ENCODE measurements at regions not wholly inside any gene's neighbourhood (a gene's known extent, or its start where the extent isn't known, plus 50 kb on each side); places are given as distances from the start of the nearest gene placed in this dataset.
"Not testable (repeated sequence)": the region's sequence is repeated elsewhere in the genome, so short reads cannot be mapped to it uniquely, and the experiment has no call there.

GRCh38 chr5:122600924-122601323 is 174.0 kb upstream of the SNX2 start:
- DNase-seq (ENCODE audit: low spot score), result no peak

DNA sequence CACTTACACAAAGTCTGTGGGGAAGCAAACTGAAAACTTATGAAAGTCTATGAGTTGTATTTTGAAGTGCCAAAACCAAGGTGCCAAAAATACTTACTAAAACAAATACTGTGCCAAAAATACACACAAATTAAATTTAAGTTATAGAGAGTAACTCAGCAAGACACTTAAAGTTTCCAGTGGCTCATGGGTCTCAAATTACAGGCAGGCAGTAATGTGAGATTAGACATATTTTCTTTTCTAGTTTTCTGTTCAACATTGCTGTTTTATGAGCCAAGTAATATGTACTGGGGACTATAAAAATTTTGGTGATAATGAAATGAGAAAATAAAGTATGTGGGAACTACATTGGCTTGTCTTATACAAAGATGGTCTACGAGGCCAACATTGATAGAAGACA is 172.2 kb upstream of the SNX2 start:
- no peak for DNase-seq (ENCODE audit: low spot score)

DNA sequence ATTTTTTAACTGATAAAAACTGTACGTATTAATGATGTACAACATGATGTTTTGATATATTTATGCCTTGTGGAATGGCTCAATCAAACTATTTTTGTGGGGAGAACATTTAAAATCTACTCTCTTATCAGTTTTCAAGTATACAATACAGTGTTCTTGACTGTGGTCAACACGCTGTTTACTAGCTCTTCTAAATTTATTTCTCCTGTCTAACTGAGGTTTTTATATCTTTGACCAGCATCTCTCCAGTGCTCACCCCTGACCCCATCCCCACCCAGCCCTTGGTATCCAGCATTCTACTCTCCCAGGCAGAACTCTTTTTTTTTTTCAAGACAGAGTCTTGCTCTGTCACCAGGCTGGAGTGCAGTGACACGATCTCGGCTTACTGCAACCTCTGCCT is 169.6 kb upstream of the SNX2 start:
- DNase-seq (ENCODE audit: low spot score), result no peak

- no peak for DNase-seq (ENCODE audit: low spot score)
These were observed 167.1 kb upstream of the SNX2 start for GRCh38 chr5:122607818-122608217.

DNA sequence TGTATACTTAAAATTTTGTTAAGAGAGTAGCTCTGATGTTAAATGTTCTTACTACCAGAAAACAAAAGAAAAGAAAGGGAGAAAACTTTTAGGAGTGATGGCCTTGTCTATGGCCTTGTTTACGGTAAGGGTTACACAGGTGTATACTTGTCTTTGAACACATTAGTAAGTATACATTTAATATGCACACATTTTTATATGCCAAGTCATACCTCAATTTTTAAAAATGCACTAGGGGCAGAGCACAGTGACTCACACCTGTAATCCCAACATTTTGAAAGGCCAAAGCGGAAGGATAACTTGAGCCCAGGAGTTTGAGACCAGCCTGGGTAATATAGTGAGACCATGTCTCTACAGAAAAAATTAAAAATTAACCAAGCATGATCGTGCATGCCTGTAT is 166.7 kb upstream of the SNX2 start:
- no peak for DNase-seq (ENCODE audit: low spot score)

- no peak for DNase-seq (ENCODE audit: low spot score)
These were observed 163.5 kb upstream of the SNX2 start for GRCh38 chr5:122611406-122611805.

GRCh38 chr5:122612901-122613300 is 162.0 kb upstream of the SNX2 start:
- no peak for DNase-seq (ENCODE audit: low spot score)

DNA sequence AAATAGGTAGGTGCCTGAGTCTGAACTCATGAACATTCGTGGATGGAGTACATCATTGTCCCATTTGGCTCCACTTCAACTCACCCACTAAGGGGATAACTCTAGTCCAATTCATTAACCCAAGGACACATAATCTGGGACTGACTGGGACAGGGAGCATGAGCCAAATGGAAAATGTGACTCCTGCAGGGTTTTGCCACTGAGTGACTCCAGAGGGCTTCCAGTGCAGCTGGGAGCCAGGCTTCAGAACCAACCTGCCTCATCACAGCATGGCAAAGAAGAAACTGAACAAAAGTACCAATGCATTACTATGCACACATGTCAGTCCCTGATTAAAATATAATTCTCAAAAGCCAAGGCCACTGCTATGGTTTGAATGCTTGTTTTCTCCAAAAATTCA is 159.7 kb upstream of the SNX2 start:
- no peak for DNase-seq (ENCODE audit: low spot score)

DNA sequence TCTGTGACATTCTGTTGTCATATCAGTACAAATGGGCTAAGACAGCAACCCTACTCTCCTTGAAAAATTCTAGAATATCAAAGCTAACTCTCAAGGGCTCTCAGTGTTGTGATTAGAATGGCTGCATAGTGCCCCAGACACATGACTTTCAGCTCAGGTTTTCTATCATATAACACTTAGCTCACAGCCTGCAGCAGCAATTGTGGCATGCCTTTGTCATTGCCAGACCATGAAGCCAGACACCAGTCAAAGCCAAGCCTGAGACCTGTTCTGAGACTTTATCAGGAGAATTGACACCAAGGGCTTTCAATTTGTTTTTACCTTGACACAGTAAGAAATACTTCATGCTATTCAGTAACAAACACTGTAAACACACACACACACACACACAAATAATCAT is 159.0 kb upstream of the SNX2 start:
- no peak for DNase-seq (ENCODE audit: low spot score)

GRCh38 chr5:122618046-122618445 is 156.8 kb upstream of the SNX2 start:
- not testable (repeated sequence) for DNase-seq (ENCODE audit: low spot score)

- not testable (repeated sequence) for DNase-seq (ENCODE audit: low spot score)
These were observed 154.1 kb upstream of the SNX2 start for GRCh38 chr5:122620768-122621167.

- DNase-seq (ENCODE audit: low spot score), result not testable (repeated sequence)
These were observed 146.2 kb upstream of the SNX2 start for GRCh38 chr5:122628714-122629113.

DNA sequence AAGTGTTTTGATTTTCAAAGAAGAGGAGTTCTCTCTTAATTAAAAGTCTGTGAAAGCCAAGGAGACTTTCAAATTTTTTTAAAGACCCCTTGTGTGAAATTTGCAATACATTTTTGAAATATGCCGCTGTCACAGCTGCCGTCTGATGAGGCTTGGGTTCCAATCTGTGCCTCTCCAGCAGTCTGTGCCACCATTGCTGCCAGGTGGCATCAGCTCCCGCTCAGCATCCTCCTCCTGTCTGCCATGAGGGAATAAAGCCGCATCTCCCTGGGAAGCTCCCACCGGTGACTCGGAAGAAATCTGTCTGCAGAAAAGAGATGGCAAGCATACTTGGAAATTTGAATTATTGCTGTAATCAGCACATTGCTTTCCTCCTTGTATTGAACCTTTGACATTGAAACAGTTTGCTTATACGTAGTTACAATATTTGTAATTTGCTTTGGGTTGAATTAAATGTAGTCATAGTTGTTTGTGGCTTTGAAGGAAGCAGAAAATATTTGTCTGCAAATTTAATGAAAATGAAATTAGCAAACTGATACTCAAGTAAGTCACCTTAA is 145.7 kb upstream of the SNX2 start:
- peak; percentile 4 for DNase-seq (ENCODE audit: low spot score)

GRCh38 chr5:122638581-122638980 is 136.3 kb upstream of the SNX2 start:
- DNase-seq (ENCODE audit: low spot score), result no peak

DNA sequence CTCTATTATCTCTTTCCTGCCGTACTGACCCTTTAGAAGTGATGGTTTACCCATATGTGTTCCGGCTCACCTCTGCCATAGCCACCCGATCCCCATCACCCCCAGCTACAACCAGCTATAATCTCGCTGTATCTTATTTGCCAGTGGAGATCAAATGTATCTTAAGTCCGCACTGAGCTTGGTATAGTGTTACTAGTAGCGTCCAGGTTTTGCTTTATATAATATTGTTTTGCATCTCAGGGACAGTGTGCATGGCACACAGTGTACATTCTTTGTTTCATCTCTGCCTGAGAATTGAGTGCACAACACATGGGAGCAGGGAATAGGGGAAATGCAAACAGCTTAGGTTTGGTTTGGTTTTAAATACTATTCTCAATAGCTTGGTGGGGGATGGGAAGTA is 135.8 kb upstream of the SNX2 start:
- DNase-seq (ENCODE audit: low spot score), result no peak

DNA sequence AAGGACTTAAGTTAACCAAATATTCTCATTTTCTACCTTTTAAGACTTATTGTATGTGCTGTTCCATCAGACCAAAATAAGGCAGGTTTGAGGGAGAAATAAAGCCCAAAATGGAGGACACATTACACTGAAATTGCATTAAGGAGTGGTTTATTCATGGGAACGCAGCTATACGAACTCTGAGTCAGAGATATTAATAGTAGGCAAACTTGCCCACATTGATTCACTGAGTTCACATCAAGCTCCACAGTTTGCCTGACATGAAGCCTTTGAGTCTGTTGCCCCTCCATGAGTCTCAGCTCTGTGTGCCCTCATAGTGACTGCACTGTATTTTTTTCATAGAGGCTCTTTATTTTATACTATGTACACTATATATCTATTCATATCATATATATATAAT is 135.0 kb upstream of the SNX2 start:
- no peak for DNase-seq (ENCODE audit: low spot score)

GRCh38 chr5:122649080-122649479 is 125.8 kb upstream of the SNX2 start:
- no peak for DNase-seq (ENCODE audit: low spot score)

GRCh38 chr5:122653087-122654017 is 121.5 kb upstream of the SNX2 start:
- no peak for DNase-seq (ENCODE audit: low spot score)

DNA sequence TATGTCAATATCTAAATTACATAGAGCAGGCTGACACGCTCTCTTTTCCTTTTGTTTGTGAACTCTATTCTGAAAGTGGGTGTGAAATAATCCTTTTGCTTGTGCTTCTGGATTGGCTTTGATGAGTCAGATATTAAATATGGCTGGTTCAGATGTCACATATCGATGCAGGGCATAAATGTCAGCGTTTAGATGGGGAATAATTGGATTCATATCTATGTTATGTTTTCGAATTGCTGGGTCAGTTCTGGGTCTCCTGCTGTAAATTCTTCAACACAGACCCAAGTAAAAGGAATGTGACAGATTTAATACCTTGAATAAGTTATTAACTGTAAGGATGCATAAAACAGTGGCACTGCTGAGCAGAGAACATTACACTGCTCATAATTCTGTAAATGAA is 118.7 kb upstream of the SNX2 start:
- no peak for DNase-seq (ENCODE audit: low spot score)

DNA sequence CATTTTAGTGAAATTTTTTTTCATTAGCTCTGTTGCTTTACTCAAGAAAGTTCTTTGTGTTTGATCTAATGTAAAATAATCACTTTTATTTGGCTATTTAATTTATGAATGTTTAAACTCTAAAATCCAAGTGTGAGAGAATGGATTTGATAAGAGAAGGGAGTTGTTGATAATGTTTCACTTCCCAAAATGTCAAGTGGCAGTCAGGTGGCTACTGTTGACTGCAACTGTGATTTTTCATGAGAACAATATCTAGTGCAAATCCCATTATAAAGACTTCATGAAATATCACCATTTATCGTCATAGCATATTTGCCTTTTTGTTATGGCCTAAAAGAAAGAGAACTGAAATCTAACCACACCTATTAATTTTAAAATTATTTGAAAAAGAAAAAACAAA is 118.3 kb upstream of the SNX2 start:
- no peak for DNase-seq (ENCODE audit: low spot score)

DNA sequence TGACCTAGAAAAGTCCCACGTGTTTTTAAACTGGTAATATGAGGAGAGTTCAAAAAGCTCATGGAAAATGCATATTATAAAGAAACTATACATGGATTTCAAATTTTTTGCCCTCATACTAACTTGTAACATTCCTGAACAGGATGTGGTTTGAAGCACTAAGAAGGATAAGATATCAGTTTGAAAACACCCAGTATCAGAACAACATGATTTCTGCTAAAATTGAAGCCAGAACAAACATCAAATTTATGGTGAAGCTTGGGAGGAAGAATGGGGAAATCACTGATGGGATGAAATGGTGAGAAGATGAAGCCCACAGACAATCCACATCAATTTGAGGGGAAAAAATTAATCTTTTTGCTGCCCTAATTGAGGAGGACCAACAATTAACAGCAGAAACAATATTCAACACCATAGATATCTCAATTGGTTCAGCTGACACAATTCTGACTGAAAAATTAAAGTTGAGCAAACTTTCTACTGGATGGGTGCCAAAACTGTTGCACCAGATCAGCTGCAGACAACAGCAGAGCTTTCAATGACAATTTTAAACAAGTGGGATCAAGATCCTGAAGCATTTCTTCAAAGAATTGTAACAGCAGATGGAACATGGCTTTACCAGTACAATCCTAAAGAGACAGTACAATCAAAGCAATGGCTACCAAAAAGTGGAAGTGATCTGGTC is 113.2 kb upstream of the SNX2 start:
- DNase-seq (ENCODE audit: low spot score), result no peak

DNA sequence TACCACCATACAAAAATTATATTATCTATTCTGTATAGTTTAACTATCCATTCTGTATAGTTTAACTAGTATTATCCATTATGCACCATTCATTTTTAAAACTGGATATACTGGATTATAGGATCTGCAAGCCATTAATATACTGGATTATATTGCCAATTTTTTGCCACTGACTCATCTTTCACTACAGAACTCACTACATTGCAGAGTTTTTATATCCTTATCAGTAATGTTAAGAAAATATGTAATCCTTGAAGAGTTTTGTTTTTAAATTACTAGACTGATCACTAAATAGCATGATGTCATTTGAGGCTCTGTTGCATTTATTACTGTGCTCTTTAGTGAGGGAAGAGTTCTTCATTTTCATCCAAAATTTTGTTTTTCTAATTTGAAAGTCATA is 109.8 kb upstream of the SNX2 start:
- no peak for DNase-seq (ENCODE audit: low spot score)

DNA sequence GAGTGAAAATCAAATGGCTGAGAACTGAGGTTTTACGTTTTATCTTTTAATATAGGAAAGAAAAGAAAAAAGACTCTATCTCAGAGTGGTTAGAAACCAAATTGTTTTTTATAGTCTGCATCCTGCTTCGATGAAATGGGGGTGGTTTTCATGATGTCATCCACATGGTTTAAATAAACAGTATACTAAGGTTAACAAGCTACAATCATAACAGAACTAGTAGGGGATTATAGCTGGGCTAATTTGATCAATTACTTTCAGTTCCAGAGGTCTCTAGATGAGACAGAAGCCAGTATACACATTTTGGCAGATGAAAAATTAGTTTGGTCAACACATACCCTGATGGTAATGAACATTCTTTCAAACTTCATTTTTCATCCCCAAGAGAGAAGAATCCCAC is 106.3 kb upstream of the SNX2 start:
- DNase-seq (ENCODE audit: low spot score), result no peak

Measured in Ammon's horn (tissue), 1 donor.